ENCODE measurements at regions not wholly inside any gene's neighbourhood (a gene's known extent, or its start where the extent isn't known, plus 50 kb on each side); places are given as distances from the start of the nearest gene placed in this dataset.

GRCh38 chr20:4533368-4534133, 152.7 kb upstream of the PRNP start:
- POLR2A ChIA-PET (ENCODE audit: partially characterized antibody), result no interaction called here
- Histone ChIP-seq H3K27me3 (replicated peaks in 1 of 4; ENCODE audit: control insufficient read depth in 3 of 4, extremely low read depth in 1 of 4, insufficient read depth in 3 of 4, low read length in 3 of 4) (no peaks in the 10 kb centered on the region), H3K18ac (ENCODE audit: extremely low read depth, low read length) (no peak overlapping the region), H3K4me1 (replicated peaks in 1 of 4; ENCODE audit: control insufficient read depth in 3 of 4, insufficient read depth in 4 of 4, low read length in 3 of 4) (no peaks in the 10 kb centered on the region), H4K5ac (ENCODE audit: insufficient read length, low read depth, low read length) (no peak overlapping the region), H3K56ac (replicated peaks; ENCODE audit: insufficient read length, low read depth, low read length) (no peak overlapping the region), H2BK5ac (ENCODE audit: low read depth, low read length) (no peak overlapping the region), H2BK120ac (replicated peaks; ENCODE audit: low read depth, low read length) (no peak overlapping the region), H3K79me1 (ENCODE audit: low read depth, low read length) (no peaks in the 10 kb centered on the region), H2AFZ (ENCODE audit: low read length) (no peak overlapping the region), H3K9ac (replicated peaks in 1 of 4; ENCODE audit: extremely low read depth in 1 of 4, low read depth in 3 of 4, low read length in 3 of 4) (no peak overlapping the region), H2BK12ac (ENCODE audit: low read depth, low read length) (no peak overlapping the region), H3K4ac (replicated peaks; ENCODE audit: insufficient read length, low read depth, low read length) (no peak overlapping the region), H3K4me2 (ENCODE audit: insufficient read depth in 1 of 2, low read depth in 2 of 2, low read length in 2 of 2) (no peak overlapping the region), H3K27ac (ENCODE audit: low read depth, low read length) (no peak overlapping the region), H3K79me2 (ENCODE audit: control insufficient read depth in 1 of 2, insufficient read depth in 2 of 2, low read length in 2 of 2) (no peaks in the 10 kb centered on the region), H3K23me2 (ENCODE audit: low read depth, low read length) (peaks cover 2% of the 10 kb centered on the region; the same call in 1 of the 2 replicates), H3K9me3 (ENCODE audit: insufficient read depth in 2 of 2, low read depth in 1 of 2, low read length in 1 of 2) (no peaks in the 10 kb centered on the region), H2BK20ac (ENCODE audit: low read length) (no peak overlapping the region), H3K14ac (ENCODE audit: insufficient read length) (no peak overlapping the region), H4K91ac (replicated peaks; ENCODE audit: insufficient read length, low read length) (no peak overlapping the region), H3K36me3 (ENCODE audit: control insufficient read depth in 2 of 4, insufficient read depth in 4 of 4, low read length in 3 of 4) (no peaks in the 10 kb centered on the region), H3K4me3 (ENCODE audit: extremely low read depth in 1 of 4, insufficient read depth in 2 of 4, low read depth in 3 of 4, low read length in 4 of 4) (no peak overlapping the region), H4K8ac (ENCODE audit: extremely low read depth, insufficient read depth, low read length) (no peak overlapping the region), H4K20me1 (replicated peaks in 1 of 2; ENCODE audit: control insufficient read depth in 1 of 2, insufficient read depth in 2 of 2, low read length in 2 of 2) (no peaks in the 10 kb centered on the region), H3K23ac (ENCODE audit: insufficient read length) (no peak overlapping the region), H2AK5ac (ENCODE audit: low read depth, low read length) (no peak overlapping the region), H2BK15ac (ENCODE audit: low read length) (no peak overlapping the region)
- FAIRE-seq, result no peak
- no peak for DNase-seq (ENCODE audit: low read depth in 1 of 2, low spot score in 2 of 2)
- 83% methylated on average over 10 of the region's 10 CpGs; no CpG with 5 or more reads in 1 of the 2 experiments for WGBS, 2 experiments (ENCODE audit: extremely low coverage in 1 of 2, insufficient coverage in 1 of 2, insufficient read length in 1 of 2, insufficient replicate concordance in 2 of 2, low coverage in 1 of 2, low lambda C conversion rate in 2 of 2, missing lambda C conversion rate in 1 of 2)
- CTCF ChIA-PET (ENCODE audit: partially characterized antibody), result interaction anchor here (2.0 kb wide), 1 partner anchor 35 kb away, joined by 7 read pairs; no protein-coding TSS in a partner anchor
- TF ChIP-seq CBX5 (IDR thresholded peaks at IDR 0.05; ENCODE audit: low read depth, low read length), result no peak
- no peak for TF ChIP-seq RXRA (IDR thresholded peaks at IDR 0.05; ENCODE audit: insufficient read depth, low read depth, low read length)
- TF ChIP-seq POU5F1 (IDR thresholded peaks at IDR 0.05; ENCODE audit: low read depth, low read length), result no peak
- no peak for TF ChIP-seq BACH1 (IDR thresholded peaks at IDR 0.05; ENCODE audit: low read length)
- TF ChIP-seq RFX5 (IDR thresholded peaks at IDR 0.05; ENCODE audit: borderline replicate concordance, low read depth, low read length), result no peak
- no peak for TF ChIP-seq SP4 (IDR thresholded peaks at IDR 0.05; ENCODE audit: low read length)
- no peak for TF ChIP-seq MAFK (IDR thresholded peaks at IDR 0.05; ENCODE audit: low read depth, low read length)
- no peak for TF ChIP-seq JUN (IDR thresholded peaks at IDR 0.05; ENCODE audit: low read depth, low read length)
- TF ChIP-seq RBBP5 (IDR thresholded peaks at IDR 0.05; ENCODE audit: borderline replicate concordance, low read depth, low read length), result no peak
- no peak for TF ChIP-seq SP2 (IDR thresholded peaks at IDR 0.05; ENCODE audit: low read length)
- TF ChIP-seq POLR2AphosphoS5 (IDR thresholded peaks at IDR 0.05; ENCODE audit: low read depth, low read length), result no peak
- TF ChIP-seq CBX8 (IDR thresholded peaks at IDR 0.05; ENCODE audit: borderline replicate concordance, low read depth, low read length), result no peak
- no peak for TF ChIP-seq ZNF274 (IDR thresholded peaks at IDR 0.05; ENCODE audit: borderline replicate concordance, extremely low read depth, low read length)
- no peak for TF ChIP-seq TAF1 (IDR thresholded peaks at IDR 0.05; ENCODE audit: low read depth, low read length)
- TF ChIP-seq FOSL1 (IDR thresholded peaks at IDR 0.05; ENCODE audit: insufficient read depth, low read depth, low read length), result no peak

Measured in H1 (cell line).